ENCODE measurements at regions not wholly inside any gene's neighbourhood (a gene's known extent, or its start where the extent isn't known, plus 50 kb on each side); places are given as distances from the start of the nearest gene placed in this dataset.
A peak's percentile ranks its signal among the peaks of the same experiment; 100 is the strongest.
"Not testable (repeated sequence)": the region's sequence is repeated elsewhere in the genome, so short reads cannot be mapped to it uniquely, and the experiment has no call there.

- no peak for DNase-seq (ENCODE audit: low spot score)
Measured at GRCh38 chr15:81899730-81900129, 146.1 kb downstream of the MEX3B start.

- DNase-seq (ENCODE audit: low spot score) = no peak
Measured at GRCh38 chr15:81899024-81899423, 146.8 kb downstream of the MEX3B start.

DNA sequence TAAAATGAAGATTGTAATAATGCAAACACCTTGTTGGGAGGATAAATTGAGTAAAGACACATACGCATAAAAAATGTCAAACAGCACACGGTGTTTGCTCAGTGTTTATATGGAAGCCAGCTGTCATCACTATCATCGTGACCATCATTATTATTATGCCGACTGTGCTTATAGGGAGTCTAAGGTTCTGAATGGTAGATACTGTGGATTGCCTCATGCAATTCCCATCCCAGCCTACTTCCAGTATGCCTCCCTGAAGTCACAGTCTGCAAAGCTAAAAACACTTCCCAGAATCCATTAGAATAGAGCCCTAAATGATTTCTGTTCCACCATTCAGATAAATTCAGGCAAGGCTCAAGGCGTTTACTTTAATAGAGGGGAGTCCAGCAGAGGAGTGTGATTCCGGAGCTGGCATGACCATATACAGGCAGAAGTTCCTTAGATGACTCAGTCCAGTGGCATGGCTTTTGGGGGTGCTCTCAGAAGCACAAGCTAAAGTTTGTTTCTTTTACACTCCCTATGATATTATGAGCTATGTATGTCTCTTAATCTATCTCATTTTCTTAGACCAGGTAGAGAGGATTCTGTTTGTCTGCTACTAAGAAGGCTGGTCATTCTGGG is 148.7 kb downstream of the MEX3B start:
- DNase-seq (ENCODE audit: low spot score) = no peak

GRCh38 chr15:81896356-81896755 is 149.5 kb downstream of the MEX3B start:
- DNase-seq (ENCODE audit: low spot score) = no peak

GRCh38 chr15:81895723-81896122 is 150.1 kb downstream of the MEX3B start:
- DNase-seq (ENCODE audit: low spot score) = no peak

GRCh38 chr15:81894061-81894460 is 151.8 kb downstream of the MEX3B start:
- DNase-seq (ENCODE audit: low spot score) = no peak

GRCh38 chr15:81893182-81893835 is 152.5 kb downstream of the MEX3B start:
- no peak for DNase-seq (ENCODE audit: low spot score)

DNA sequence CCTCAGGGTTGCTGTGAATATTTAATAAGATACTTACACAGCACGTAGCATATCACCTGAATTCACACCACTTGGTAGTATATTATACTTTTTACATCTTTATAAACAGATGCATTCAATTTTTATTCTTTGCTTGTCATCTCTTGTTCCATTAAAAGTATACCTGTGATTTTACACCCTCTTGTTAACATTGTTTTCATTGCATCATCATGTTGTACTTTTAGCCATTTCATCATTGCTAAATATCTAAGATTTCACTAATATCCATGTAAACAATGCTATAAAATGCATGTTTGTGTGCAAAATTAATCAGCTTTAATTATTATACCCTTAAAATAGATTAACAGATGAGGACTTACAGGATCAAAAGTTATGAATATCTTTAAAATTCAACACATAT is 155.3 kb downstream of the MEX3B start:
- no peak for DNase-seq (ENCODE audit: low spot score)

- DNase-seq (ENCODE audit: low spot score) = no peak
Measured at GRCh38 chr15:81889485-81889881, 156.3 kb downstream of the MEX3B start.

DNA sequence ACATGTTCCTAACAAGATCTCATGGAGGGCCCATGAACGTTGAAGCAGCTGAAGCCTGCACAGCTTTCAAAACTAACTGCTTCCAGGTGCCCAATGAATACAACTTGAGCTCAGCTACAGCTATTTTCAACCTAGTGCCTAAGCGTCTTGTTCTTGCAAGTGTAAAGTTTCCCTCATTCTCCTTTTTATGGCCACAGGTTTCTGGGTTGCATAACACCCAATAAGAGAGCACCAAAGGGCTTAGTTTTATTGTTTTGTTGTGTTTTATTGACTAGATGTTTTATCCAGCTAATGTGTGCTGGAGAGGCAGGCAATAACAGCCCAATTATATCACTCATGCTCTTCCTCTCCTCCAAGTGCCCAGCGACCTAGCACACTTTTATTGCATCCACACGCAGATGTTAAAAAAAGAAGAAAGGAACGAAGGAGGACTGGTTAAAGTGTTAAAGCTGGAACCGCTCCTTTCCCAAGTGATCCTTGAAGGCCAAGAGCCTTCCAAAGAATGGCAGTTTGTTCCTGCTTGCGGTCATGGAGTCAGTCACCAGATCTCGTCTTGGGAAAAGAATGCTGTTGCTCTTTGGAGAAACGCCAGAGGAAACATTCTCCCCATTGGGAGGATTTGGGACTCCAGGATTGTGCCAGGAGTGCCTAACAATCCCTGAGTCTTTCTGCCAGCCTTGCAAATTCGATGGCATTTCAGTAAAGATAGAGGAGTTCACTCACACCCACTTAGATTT is 156.9 kb downstream of the MEX3B start:
- peak; percentile 54 for DNase-seq (ENCODE audit: low spot score)

GRCh38 chr15:81887912-81888311 is 157.9 kb downstream of the MEX3B start:
- DNase-seq (ENCODE audit: low spot score) = no peak

DNA sequence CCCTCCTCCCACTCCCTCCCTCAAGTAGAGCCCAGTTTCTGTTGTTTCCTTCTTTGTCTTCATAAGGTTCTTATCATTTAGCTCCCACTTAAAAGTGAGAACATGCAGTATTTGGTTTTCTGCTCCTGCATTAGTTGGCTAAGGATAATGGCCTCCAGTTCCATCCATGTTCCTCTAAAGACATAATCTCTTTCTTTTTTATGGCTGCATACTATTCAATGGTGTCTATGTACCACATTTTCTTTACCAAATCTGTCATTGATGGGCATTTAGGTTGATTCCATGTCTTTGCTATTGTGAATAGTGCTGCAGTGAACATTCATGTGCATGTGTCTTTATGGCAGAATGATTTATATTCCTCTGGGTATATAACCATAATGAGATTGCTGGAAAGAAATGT is 158.6 kb downstream of the MEX3B start:
- DNase-seq (ENCODE audit: low spot score) = not testable (repeated sequence)

GRCh38 chr15:81886591-81886990 is 159.2 kb downstream of the MEX3B start:
- no peak for DNase-seq (ENCODE audit: low spot score)

DNA sequence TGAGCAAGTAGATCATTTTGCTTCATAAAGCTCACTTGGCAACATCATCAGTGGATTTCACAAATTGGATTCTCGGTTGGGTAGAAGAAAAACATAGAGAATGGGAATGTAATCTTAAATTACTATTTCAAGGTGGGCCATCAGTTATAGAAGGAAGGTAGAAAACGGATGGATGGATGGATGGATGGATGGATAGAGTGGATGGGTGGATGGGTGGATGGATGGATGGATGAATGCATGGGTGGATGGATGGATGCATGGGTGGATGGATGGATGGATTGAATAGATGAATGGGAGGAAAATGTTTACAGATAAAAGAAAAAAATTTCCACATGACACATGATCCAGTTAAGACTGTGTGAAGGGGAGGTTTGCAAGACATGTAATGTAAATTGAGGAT is 159.7 kb downstream of the MEX3B start:
- no peak for DNase-seq (ENCODE audit: low spot score)

DNA sequence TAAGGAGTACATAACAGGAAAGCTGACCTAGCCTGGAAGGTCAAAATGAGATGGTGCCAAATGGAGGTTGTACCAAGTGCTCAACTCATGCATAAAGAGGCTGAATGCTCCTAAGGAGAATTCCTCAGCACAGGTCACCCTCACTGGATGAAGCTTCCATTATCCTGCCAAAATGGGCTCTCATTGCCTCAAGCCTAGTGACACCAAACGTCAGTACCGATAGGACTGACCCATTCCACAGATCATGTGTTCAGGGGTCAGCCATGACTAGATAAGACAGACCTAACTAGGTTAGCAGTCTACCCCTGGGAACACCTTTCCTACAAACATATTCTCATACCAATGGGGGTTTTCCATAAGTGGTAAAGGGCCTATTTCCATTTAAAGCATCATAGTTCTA is 160.7 kb downstream of the MEX3B start:
- no peak for DNase-seq (ENCODE audit: low spot score)

DNA sequence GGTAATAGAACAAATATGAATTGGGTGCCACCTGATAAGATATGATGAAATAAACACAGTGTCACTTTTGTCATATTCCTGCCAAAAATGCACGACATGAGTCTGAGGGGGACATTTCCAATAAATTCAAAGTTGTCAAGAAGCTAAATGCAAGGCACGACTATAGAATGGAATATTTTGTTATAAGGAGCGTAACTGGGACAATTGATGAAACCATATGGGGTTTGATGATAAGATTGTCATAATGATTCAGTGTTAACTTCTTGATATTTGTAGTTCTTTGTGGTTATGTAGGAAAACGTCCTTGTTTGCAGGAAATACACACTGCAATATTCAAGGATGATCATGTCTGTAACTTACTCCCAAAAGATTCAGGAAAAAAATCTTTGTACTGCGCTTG is 163.3 kb downstream of the MEX3B start:
- no peak for DNase-seq (ENCODE audit: low spot score)

GRCh38 chr15:81880833-81881232 is 165.0 kb downstream of the MEX3B start:
- no peak for DNase-seq (ENCODE audit: low spot score)

DNA sequence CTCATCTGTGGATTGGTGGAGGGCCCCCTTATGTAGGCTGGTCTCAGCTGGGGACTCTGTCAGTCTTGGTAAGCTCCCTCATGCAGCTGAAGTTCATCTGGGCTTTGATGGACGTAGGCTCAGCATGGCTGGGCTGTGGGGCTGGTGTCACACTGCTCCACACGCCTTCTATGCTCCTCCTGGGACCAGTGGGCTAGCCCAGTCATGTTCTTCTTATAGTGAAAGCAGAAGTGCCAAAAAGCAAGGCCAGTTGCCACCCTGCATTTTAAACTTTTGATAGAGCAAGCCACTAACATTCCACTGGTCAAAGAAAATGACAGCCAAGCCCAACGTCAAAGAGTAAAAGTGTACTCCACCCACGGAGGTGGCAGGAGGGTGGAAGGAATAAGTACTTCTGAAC is 165.5 kb downstream of the MEX3B start:
- DNase-seq (ENCODE audit: low spot score) = no peak

- not testable (repeated sequence) for DNase-seq (ENCODE audit: low spot score)
Measured at GRCh38 chr15:81875717-81876116, 170.1 kb downstream of the MEX3B start.

GRCh38 chr15:81870746-81871106 is 175.1 kb downstream of the MEX3B start:
- DNase-seq (ENCODE audit: low spot score) = not testable (repeated sequence)

- DNase-seq (ENCODE audit: low spot score) = not testable (repeated sequence)
Measured at GRCh38 chr15:81870062-81870745, 175.6 kb downstream of the MEX3B start.

DNA sequence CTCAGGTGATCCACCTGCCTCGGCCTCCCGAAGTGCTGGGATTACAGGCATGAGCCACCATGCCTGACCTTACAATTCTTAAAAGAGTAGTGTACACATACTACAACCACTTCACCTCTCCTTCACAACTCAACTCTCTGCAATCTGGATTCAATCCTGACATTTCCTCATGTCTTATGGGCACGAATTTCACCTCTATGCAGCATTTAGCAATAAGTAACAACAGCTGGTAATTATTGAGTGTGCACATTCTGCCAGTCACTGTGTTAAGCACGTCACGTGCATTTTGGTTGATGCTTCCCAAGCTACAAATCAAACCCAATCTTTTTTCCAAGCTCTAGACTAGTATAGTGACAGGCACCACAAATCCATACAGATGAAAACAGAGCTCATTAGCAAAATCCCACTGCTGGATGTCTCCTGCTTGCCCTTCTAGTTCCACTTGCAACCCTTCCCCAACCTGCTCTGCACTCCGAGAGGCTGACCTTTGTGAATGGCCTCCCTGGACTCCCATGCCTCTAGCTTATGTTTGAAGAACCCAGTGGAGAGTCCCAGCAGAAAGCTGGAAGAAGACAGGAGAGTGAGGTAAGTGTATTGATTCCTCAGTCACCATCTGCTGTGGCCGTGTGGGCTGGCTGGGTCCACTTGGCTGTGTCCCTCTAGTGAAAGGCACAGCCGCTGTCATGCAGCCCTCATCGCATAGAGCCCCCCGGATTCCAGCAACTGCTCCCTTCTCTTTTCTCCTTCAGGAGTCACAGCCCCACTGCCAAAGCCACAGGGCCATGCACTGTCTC is 176.5 kb downstream of the MEX3B start:
- no peak for DNase-seq (ENCODE audit: low spot score)
